Testis (tissue), 2 donors: ENCODE measurements at regions not wholly inside any gene's neighbourhood (a gene's known extent, or its start where the extent isn't known, plus 50 kb on each side); places are given as distances from the start of the nearest gene placed in this dataset.

Source experiments
- DNase-seq: peaks from one replicate; pipeline ENCODE4 v3.0.0-alpha.2; 2019
- H3K27ac ChIP-seq, 2 donors: fragments of 200-600 bp; sonication (generic); one replicate each; pipeline ENCODE4 v1.5.1; 2019
- H3K27me3 ChIP-seq: fragments of 200-600 bp; sonication (generic); one replicate; pipeline ENCODE4 v1.5.1; 2019
- H3K36me3 ChIP-seq: fragments of 200-600 bp; sonication (generic); one replicate; pipeline ENCODE4 v1.5.1; 2017; ENCODE audit warnings: low read depth; ENCODE audit errors: missing control alignments
- H3K4me1 ChIP-seq: fragments of 200-600 bp; sonication (generic); one replicate; pipeline ENCODE4 v1.5.1; 2019
- H3K4me3 ChIP-seq, 2 donors: fragments of 200-600 bp; sonication (generic); one replicate each; pipeline ENCODE4 v1.5.1; 2017 to 2019
- H3K9me3 ChIP-seq: fragments of 200-600 bp; sonication (generic); one replicate; pipeline ENCODE4 v1.5.1; 2017
- CTCF ChIP-seq, 3 experiments: fragments of 450-650 bp in 2 of 3; fragments of 200-600 bp in 1 of 3; sonication (generic) in 1 of 3; IDR thresholded peaks; one replicate each; pipeline ENCODE4 v1.5.1; 2016 to 2019; ENCODE audit warnings: antibody characterized with exemption in 3 of 3, mild to moderate bottlenecking in 2 of 3, moderate library complexity in 1 of 3
- POLR2A ChIP-seq: fragments of 450-650 bp; IDR thresholded peaks from one replicate; pipeline ENCODE4 v1.6.1; 2017; ENCODE audit warnings: antibody characterized with exemption, mild to moderate bottlenecking, moderate library complexity
- WGBS, 2 donors: methylation state at CpG; one replicate each; pipeline ENCODE4 v1.1.5; 2018; 5-methylcytosine and 5-hydroxymethylcytosine counted together
- intact Hi-C: fragments of 100-400 bp; cut with DNase I; formaldehyde crosslinking; loops from one replicate; pipeline ENCODE4 v1.15.1; 2023; ENCODE audit warnings: low total_unique reads

GRCh38 chr11:37947821-37948220 lies 1349.8 kb upstream of the RAG2 start:
- 85 to 89% methylated on average over 3 of the region's 3 CpGs for WGBS, 2 donors
- Histone ChIP-seq H3K4me3 (no peak overlapping the region), H3K4me1 (no peaks in the 10 kb centered on the region), H3K27me3 (no peaks in the 10 kb centered on the region), H3K27ac (no peak overlapping the region), H3K9me3 (no peaks in the 10 kb centered on the region), H3K36me3 (no peaks in the 10 kb centered on the region)
- no peak for DNase-seq
- intact Hi-C loops = no loop called here
- no peak for TF ChIP-seq POLR2A
- TF ChIP-seq CTCF (IDR thresholded peaks at IDR 0.05) = no peak

- TF ChIP-seq POLR2A = no peak
- TF ChIP-seq CTCF (IDR thresholded peaks at IDR 0.05) = peak; percentile 21 to 62 (median 48)
- no peaks in the 10 kb centered on the region for H3K36me3 ChIP-seq
- no peak overlapping the region for H3K27ac ChIP-seq
- 77 to 80% methylated on average over 4 of the region's 4 CpGs for WGBS, 2 donors
- H3K4me1 ChIP-seq = no peaks in the 10 kb centered on the region
- DNase-seq = peak; percentile 38
- intact Hi-C loops = no loop called here
- no peaks in the 10 kb centered on the region for H3K9me3 ChIP-seq
- H3K4me3 ChIP-seq = no peak overlapping the region
- no peaks in the 10 kb centered on the region for H3K27me3 ChIP-seq
These were observed 1348.2 kb upstream of the RAG2 start for GRCh38 chr11:37946155-37946766.

GRCh38 chr11:37942081-37942480 lies 1344.0 kb upstream of the RAG2 start:
- Histone ChIP-seq H3K9me3 (no peaks in the 10 kb centered on the region), H3K4me1 (no peaks in the 10 kb centered on the region), H3K4me3 (no peak overlapping the region), H3K36me3 (no peaks in the 10 kb centered on the region), H3K27me3 (no peaks in the 10 kb centered on the region), H3K27ac (no peak overlapping the region)
- WGBS, 2 donors = 63 to 73% methylated on average over 2 of the region's 2 CpGs
- no peak for TF ChIP-seq POLR2A
- TF ChIP-seq CTCF (IDR thresholded peaks at IDR 0.05) = no peak
- DNase-seq = no peak
- intact Hi-C loops = no loop called here

GRCh38 chr11:37929100-37929653 lies 1331.1 kb upstream of the RAG2 start:
- Histone ChIP-seq H3K27me3 (no peaks in the 10 kb centered on the region), H3K4me1 (no peaks in the 10 kb centered on the region), H3K4me3 (no peak overlapping the region), H3K9me3 (no peaks in the 10 kb centered on the region), H3K27ac (no peak overlapping the region), H3K36me3 (no peaks in the 10 kb centered on the region)
- DNase-seq = no peak
- 94 to 96% methylated on average over 3 of the region's 3 CpGs for WGBS, 2 donors
- TF ChIP-seq POLR2A = no peak
- no peak for TF ChIP-seq CTCF (IDR thresholded peaks at IDR 0.05)
- intact Hi-C loops = no loop called here

- Histone ChIP-seq H3K9me3 (no peaks in the 10 kb centered on the region), H3K27me3 (no peaks in the 10 kb centered on the region), H3K36me3 (no peaks in the 10 kb centered on the region), H3K27ac (no peak overlapping the region), H3K4me3 (no peak overlapping the region), H3K4me1 (no peaks in the 10 kb centered on the region)
- no peak for TF ChIP-seq POLR2A
- no peak for DNase-seq
- intact Hi-C loops = no loop called here
These were observed 1328.7 kb upstream of the RAG2 start for GRCh38 chr11:37926772-37927171.
